Stimulated activated CD8-positive, alpha-beta memory T cell treated with anti-CD3 and anti-CD28 coated beads, Interleukin-7, amount 100 ng/mL, for 1 hour (primary cell): ENCODE measurements at regions not wholly inside any gene's neighbourhood (a gene's known extent, or its start where the extent isn't known, plus 50 kb on each side); places are given as distances from the start of the nearest gene placed in this dataset.

Source experiments
- DNase-seq, 2 donors: peaks; one replicate each; pipeline ENCODE4 v3.0.0-alpha.2; 2020; ENCODE audit warnings: low read depth in 2 of 2

GRCh38 chr19:31706691-31707620, 357.7 kb upstream of the TSHZ3 start:
- no peak for DNase-seq

GRCh38 chr19:31708520-31708919, 359.3 kb upstream of the TSHZ3 start:
- no peak for DNase-seq

GRCh38 chr19:31709476-31709875, 360.2 kb upstream of the TSHZ3 start:
- no peak for DNase-seq

- DNase-seq: no peak
Observed at GRCh38 chr19:31715249-31715945, 366.2 kb upstream of the TSHZ3 start.

- no peak for DNase-seq
Observed at GRCh38 chr19:31716826-31717225, 367.6 kb upstream of the TSHZ3 start.

- no peak for DNase-seq
Observed at GRCh38 chr19:31717269-31717923, 368.2 kb upstream of the TSHZ3 start.

- DNase-seq: no peak
Observed at GRCh38 chr19:31718032-31718431, 368.8 kb upstream of the TSHZ3 start.

GRCh38 chr19:31718898-31719297, 369.7 kb upstream of the TSHZ3 start:
- no peak for DNase-seq

GRCh38 chr19:31723101-31723500, 373.9 kb upstream of the TSHZ3 start:
- no peak for DNase-seq

GRCh38 chr19:31725051-31725450, 375.8 kb upstream of the TSHZ3 start:
- DNase-seq: no peak

GRCh38 chr19:31727536-31727935, 378.3 kb upstream of the TSHZ3 start:
- no peak for DNase-seq

GRCh38 chr19:31730270-31730669, 381.0 kb upstream of the TSHZ3 start:
- no peak for DNase-seq

GRCh38 chr19:31733591-31733990, 384.4 kb upstream of the TSHZ3 start:
- DNase-seq: no peak

GRCh38 chr19:31742249-31742648, 393.0 kb upstream of the TSHZ3 start:
- no peak for DNase-seq

GRCh38 chr19:31745731-31746130, 396.5 kb upstream of the TSHZ3 start:
- DNase-seq: no peak

- no peak for DNase-seq
Observed at GRCh38 chr19:31749231-31749630, 400.0 kb upstream of the TSHZ3 start.

- DNase-seq: no peak
Observed at GRCh38 chr19:31759359-31759758, 410.1 kb upstream of the TSHZ3 start.

- DNase-seq: no peak
Observed at GRCh38 chr19:31761281-31761913, 412.2 kb upstream of the TSHZ3 start.

GRCh38 chr19:31770223-31770622, 421.0 kb upstream of the TSHZ3 start:
- DNase-seq: no peak

- no peak for DNase-seq
Observed at GRCh38 chr19:31772915-31773314, 423.7 kb upstream of the TSHZ3 start.

- no peak for DNase-seq
Observed at GRCh38 chr19:31781542-31781941, 432.3 kb upstream of the TSHZ3 start.

- no peak for DNase-seq
Observed at GRCh38 chr19:31783592-31783991, 434.4 kb upstream of the TSHZ3 start.
